Ureter (tissue), 1 donor: ENCODE measurements at regions not wholly inside any gene's neighbourhood (a gene's known extent, or its start where the extent isn't known, plus 50 kb on each side); places are given as distances from the start of the nearest gene placed in this dataset.
"Not testable (repeated sequence)": the region's sequence is repeated elsewhere in the genome, so short reads cannot be mapped to it uniquely, and the experiment has no call there.

Experiments
- DNase-seq: peaks from one replicate; pipeline ENCODE4 v3.0.0-alpha.2; 2020; ENCODE audit warnings: low spot score
- donor health status: DM: yes; HTN: yes; CAD: no.

DNA sequence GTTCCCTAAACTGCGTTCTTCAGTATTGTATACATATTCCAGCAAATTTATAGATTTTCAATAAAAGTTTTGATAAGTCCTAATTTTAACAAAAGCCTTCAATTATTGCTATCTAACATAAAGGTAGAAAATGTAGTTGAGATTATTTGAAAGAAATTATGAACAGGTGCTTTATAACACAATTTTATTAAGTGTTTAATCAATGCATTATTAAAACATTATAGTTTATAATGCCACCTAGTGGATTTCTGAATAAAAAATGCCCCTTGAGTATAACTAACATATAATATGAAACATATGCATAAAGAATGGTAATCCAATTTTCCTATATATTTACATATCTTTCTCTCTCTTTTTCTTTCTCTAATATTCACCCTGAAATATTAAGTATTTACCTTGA, 515.3 kb downstream of the SLC6A15 start:
- DNase-seq = no peak

DNA sequence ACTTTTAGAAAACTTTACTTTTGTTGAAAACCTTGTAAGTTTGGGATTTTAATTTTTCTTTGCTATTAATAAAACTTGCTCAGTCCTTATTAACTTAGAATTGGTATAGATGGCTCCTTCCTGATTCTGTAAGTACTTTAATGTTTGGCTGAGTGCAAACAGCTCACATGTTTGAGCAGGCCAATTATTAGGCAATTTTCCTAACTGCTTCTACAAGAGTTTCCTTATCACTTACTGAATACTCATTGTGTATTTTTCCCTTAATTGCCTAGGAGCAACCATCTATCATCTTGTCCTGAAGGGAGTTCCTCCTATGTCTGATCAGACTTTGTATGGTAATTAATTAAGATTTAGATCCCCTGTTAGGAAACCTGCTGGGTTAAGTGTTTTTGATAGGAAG, 521.4 kb downstream of the SLC6A15 start:
- DNase-seq = not testable (repeated sequence)

DNA sequence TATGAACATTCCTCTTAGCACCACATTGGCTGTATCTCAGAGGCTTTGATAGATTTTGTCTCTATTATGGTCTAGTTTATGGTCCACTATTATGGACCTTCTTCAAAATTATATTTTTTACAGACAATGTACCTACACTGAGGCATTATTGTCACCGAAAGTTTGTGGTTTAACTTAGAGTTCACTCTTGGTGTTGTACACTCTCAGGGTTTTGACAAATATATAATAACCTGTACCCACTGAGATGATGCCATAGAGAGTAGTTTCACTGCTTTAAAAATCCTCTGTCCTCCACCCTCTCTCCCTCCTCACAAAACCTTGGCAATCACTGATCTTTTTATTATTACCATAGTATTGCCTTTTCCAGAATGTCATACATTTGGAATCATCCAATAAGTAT, 528.2 kb downstream of the SLC6A15 start:
- DNase-seq = no peak

- not testable (repeated sequence) for DNase-seq
These were observed 530.1 kb downstream of the SLC6A15 start for GRCh38 chr12:84382486-84382885.

DNA sequence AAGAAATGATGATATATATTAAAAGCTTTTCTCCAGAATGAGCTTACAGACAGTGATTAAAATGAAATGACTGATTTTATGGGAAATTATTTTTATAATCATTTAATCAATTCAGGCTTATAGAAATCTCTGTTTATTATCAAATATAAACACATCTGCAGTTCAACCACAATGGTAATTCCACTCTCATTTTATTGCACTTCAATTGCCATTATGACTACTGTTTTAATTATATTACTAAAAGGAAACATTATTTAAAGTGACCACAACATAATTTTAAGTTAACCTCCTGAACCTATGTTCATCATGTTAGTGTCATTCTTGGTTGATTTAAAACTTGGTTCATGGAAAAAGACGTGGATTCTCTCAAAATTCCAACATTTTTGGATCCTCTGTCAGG, 536.3 kb downstream of the SLC6A15 start:
- no peak for DNase-seq

DNA sequence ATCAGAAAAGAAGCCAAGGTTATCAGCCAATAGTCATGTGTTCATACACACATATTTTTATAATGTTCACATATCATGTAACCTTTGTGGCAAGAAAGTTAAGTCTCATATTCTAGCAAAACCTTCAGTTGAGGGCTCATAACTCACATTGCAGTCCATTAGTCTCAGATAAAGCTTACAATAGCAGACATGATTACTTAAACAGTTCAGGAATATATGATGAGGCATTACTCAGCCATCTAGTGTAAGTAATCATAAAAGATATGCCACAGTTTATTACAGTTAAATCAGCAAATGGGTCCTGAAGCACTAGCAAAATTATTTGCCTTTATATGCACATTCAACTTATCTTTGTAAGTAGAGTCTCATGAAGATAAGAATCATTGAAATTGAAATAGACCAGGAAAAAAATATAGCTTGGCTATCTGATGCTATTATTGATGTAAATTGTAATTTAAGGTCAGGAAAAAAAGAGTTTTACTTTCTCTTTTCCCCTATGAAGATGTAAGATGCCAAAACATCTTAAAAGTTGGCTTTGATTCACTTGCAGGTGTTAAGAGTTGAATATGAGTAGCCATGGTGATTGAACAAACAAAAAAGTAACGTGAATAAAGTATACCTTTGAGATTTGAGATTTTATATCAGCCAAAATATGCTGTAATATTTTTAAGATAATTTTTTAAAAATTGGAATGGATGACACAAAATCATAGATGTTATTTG, 537.0 kb downstream of the SLC6A15 start:
- DNase-seq = no peak

DNA sequence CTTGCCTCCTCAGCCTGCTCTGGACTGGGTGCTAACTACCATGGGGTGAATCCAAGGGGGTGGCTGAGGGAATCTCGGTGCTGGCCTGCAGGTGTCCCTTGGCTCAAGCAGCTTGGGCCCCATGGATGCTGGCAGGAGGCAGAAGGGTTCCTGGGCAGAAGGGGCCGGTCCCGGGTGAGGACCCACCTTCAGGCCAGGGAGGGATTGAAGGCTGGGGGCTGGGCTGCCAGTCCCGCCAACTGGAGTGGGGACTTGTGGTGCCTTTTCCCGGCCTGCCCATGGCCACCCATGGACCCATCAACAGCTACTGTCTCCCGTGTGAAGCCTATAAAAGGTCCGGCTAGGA, 550.1 kb downstream of the SLC6A15 start:
- DNase-seq = no peak

DNA sequence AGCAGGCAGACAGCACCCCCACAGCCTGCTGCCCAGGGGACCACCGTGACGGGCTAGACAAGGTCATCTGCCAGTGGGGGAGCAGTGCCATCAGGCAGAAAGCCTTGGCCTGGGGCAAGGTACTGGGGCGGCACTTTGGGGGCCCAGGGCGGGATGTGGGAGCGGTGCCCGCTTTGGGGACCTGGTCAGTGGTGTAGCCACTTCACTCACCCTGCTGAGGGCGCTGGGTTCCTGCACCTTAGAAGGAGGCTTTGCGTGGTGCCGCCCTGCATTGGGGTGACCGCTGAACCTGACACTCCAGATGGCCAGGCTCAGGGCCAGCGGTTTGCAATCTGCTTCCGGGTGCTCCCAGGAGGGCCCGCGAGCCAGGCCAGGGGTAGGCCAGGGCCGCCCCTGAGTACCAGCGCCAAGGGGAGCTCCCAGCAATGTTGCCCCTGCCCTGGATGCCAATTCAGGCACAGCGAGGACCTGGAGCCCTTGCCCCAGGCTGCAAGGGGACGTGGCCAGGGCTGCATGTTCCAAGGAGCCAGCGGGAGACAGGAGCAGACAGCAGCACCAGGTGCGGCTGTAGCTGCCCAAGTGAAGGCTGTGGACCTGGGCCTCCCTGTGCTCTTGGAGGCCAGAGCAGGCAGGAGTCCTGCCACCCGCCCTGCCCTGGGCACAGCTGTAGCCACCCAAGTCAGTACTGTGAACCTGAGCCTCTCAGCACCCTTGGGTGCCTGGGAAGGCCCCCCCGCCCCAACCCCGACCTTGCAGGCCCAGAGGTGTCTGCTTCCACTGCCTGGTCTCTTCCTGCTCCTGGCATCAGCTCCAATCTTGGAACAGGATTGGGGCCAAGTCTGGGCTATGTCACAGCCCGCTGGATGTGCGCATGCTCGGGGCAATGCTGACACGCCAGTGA, 550.7 kb downstream of the SLC6A15 start:
- DNase-seq = no peak

DNA sequence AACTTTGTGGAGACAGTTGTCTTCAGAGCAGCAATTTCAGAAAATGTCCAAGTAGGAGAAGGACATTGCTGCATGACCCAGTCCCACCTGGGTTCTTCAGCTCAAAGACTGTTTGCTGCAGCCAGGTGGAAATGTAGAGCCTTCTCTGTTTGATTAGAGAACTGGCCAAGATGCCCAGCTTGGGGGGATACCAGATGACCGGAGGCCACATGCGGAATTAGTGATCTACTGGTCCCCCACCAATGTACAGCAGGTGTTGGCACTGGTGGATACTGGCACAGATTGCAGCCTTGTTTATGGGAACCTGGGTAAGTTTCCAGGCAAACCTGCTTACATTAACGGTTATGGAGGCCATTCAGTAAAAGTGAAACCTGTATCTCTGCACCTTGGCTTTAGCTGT, 555.3 kb downstream of the SLC6A15 start:
- no peak for DNase-seq

GRCh38 chr12:84356224-84356623, 556.4 kb downstream of the SLC6A15 start:
- DNase-seq = no peak

DNA sequence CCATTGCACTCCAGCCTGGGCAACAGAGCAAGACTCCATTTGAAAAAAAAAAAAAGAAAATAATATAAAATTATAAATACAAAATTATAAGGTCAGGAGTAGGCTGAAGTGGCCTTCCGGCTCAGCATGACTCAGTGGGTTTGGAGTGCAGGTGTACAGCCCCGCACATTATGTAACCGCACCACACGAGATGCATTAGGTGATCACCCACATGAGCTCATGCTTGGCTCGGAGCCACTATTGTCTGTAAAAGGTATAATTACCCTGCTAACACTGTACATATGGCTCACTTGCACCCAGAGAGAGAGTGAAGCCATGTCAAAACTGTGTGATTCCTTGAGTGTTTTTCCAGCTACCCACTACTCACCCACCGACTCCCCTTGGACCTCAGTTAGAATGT, 557.0 kb downstream of the SLC6A15 start:
- no peak for DNase-seq

DNA sequence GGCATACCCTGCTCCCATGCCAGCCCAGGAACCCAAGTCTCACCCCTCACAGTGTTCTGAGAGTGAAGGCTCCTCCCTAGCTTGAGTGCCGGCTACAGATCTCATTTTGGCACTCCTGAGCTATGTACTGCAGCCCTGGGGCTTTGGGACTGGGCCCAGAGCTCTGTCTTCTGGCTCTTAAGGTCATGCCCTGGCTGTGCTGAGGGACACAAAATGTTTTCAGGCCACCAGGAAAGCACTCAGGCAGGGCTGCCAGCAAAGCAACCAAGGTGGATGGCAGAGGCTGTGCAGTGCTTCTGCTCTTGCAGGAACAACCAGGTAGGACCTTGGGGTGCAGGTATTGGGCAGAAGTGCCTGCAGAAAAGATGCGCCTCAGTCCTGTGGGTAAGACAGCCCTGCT, 564.0 kb downstream of the SLC6A15 start:
- no peak for DNase-seq

DNA sequence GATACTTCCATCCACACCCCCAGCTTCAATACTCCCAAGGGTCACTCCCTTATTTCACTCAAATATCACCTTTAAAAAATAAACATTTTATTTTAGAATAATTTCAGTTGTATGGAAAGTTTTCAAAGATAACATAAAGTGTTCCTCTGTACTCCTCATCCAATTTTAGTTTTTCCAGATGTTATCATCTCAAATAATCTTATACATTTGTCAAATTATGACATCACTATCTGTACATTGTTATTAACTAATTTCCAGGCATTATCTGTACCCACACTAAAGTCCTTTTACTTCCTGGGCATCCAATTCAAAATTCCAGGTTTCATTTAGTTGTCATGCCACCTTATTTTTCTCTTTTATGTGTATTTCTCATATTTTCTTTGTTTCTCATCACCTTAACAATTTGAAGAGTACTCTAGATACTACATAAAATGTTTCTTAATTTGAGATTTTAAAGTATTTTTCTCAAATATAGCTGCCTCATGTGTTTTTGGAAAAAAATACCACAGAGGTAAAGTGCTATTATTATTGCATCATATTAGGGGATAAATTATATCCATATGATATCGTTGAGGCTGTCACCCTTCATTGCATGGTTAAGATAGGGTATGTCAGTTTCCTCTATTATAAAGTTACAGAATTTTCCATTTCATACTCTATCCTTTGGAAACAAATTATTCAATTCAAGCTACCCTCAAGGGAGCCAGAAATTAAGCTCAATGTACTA, 571.0 kb downstream of the SLC6A15 start:
- DNase-seq = no peak

DNA sequence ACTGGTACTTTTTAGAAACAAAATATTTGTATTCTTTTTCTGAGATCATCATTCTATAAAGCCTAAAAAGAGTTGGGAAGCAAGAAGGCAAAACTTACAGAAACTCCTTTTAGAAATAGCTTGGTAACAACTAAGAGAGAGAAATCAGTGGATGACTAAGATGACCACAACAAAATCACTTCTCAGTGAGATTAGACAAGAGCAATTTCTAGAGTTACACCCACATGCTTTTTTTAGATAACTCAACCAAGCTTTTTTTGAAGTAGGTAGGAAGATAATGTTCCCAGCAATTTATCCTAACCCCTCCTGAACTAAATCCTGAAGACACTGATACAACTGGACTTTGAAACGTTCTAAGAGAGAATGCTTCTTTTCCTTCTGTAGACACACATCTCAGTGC, 576.4 kb downstream of the SLC6A15 start:
- no peak for DNase-seq

DNA sequence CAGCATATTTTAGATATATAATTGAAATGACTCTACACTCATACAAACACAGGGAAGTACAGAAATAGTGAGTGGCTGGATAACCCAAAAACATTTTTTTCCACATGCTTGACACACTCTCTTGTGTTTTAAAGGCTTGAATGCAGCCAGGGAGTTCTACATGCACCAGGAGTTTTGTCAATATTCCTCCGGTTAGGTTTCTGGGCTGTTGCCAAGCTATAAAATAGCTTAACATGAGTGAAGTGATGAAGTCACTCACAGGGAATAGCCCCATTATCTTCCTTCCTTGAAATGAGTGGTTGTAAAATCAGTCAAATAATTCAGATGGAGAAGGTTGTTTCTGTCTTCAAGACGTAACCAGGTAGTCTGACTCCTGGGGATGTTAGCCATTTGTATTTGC, 582.7 kb downstream of the SLC6A15 start:
- DNase-seq = no peak

DNA sequence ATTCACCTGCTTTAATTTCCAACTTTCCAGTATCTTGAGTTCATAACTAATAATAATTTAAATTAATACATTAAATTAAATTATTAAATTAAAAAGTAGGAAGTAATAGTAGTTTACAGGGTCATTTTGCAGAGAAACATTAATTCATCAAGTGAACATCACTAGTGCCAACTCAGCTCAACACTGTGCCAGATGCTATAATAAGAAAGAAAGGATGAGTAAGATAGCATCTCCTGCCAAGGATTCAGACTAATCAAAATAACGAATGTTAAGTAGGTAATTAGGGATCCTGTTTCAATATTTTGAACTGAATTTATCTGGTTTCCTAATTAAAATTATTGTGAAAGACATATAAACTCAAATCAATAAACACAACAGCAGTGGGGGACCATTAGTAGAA, 596.7 kb downstream of the SLC6A15 start:
- DNase-seq = no peak

GRCh38 chr12:84313323-84313675, 599.3 kb downstream of the SLC6A15 start:
- no peak for DNase-seq

DNA sequence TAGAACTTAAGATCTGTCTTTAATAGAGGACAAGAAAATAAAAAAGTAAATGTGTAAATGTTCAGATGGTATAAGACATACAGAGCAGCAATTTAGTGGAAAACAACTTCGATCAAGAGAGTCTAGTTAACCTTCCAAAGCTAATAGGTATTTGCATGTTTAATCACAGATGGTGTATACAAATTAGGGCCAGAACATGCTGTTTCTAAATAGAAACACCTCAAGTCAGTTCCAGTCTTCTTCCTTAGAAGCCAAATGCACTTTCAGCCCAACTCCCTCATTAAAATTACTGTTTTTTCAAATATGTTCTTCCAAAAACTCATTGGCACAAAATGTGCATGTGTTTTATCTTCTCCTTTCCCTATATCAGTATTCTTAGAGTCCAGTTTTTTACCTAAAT, 604.4 kb downstream of the SLC6A15 start:
- no peak for DNase-seq

DNA sequence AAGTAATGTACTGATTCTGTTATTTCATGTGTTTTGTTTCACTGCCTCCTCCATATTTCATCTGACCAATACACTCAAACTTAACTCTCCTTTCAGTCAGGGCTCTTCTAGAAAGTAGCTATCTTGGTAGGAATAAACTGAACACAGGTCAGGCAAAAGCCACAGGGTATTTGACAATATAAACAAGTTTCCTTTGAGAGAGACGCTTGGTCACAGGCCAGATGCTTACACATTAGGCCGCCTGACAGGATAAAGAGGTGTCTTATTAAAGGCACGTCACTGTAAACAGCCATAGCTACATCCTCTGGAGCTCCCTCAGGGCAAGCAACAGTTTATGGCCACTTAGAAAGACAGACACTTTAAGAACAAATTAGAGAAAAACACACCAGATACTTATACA, 607.5 kb downstream of the SLC6A15 start:
- DNase-seq = no peak

DNA sequence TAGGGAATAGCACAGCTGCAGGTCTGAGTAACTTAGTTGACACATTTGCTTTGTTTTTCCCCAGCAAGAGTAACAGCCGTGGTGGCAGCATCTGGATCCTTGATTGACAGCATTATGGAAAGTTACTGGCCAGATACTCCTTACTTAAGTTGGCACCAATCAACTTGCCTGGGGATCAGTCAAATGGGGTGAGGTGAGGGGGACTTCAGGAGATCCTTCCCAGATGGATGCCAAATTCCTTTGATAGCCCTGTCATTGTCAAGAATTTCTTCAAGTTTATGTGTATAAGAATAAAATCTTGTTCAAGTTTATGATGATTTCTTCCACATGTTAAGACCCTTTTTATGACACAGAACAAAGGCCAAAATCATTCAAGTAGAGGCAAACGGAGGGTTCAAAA, 618.4 kb downstream of the SLC6A15 start:
- DNase-seq = no peak

DNA sequence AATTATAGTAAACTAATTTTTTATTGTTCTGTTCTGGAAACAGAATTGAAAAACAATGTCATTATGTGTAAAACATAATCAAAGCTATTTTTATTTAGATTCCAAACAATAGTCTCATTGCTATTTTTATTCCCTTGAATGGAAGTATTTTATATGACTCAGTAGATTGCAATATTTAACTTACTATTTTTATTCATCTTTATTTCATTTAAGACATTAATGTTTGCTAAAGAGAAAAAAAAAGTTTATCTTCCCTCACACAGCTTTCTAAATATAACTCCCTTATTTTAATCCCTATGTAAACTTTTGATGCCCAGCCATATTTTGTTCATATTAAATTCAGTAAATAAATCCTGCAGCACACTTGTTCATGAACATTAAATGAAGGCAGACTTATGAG, 622.4 kb downstream of the SLC6A15 start:
- DNase-seq = no peak

GRCh38 chr12:84277986-84278385, 634.6 kb downstream of the SLC6A15 start:
- DNase-seq = no peak

GRCh38 chr12:84276215-84276614, 636.4 kb downstream of the SLC6A15 start:
- DNase-seq = no peak
